IMR-90 (cell line): ENCODE measurements at regions not wholly inside any gene's neighbourhood (a gene's known extent, or its start where the extent isn't known, plus 50 kb on each side); places are given as distances from the start of the nearest gene placed in this dataset.

Experiments used
- ATAC-seq: fragments of 200-7000 bp; cut with Tn5 transposase; 2 replicates; pipeline ENCODE4 v1.9.1; 2020; ENCODE audit warnings: low read depth, mild to moderate bottlenecking, moderate library complexity
- BruUV-seq: library from RNA; stranded (reverse); fragments of 400-500 nt; replicated peaks from 2 replicates; lab custom pipeline; 2021; lab: Mats Ljungman, UMichigan
- CTCF ChIA-PET: fragments of 300-600 bp; formaldehyde crosslinking; extraction: SDS; loops from one replicate; lab custom pipeline; 2021; ENCODE audit warnings: antibody characterized with exemption; lab: Yijun Ruan, JAX
- POLR2A ChIA-PET: fragments of 300-600 bp; sonication (Branson Sonifier 250); formaldehyde crosslinking; loops from one replicate; lab custom pipeline; 2022; ENCODE audit warnings: antibody characterized with exemption; ENCODE audit not compliant: unreplicated experiment; lab: Charles Lee
- DNase-seq: peaks from one replicate; pipeline ENCODE4 v3.0.0; 2013
- H2AFZ ChIP-seq: replicated peaks from 2 replicates; pipeline ENCODE3; 2013; ENCODE audit warnings: low read length, mild to moderate bottlenecking; ENCODE audit not compliant: poor library complexity
- H2AK5ac ChIP-seq: 2 replicates; pipeline ENCODE4 v1.6.1; 2013; ENCODE audit warnings: low read depth, low read length, inconsistent platforms
- H2AK9ac ChIP-seq: replicated peaks from 2 replicates; pipeline ENCODE3; 2013; ENCODE audit warnings: mild to moderate bottlenecking, low read depth, low read length, moderate library complexity; ENCODE audit not compliant: poor library complexity
- H2BK120ac ChIP-seq: 2 replicates; pipeline ENCODE4 v1.6.1; 2013; ENCODE audit warnings: low read depth, low read length, inconsistent platforms
- H2BK15ac ChIP-seq: 3 replicates; pipeline ENCODE4 v1.6.1; 2013; ENCODE audit warnings: low read depth, low read length, inconsistent platforms
- H2BK20ac ChIP-seq: 2 replicates; pipeline ENCODE4 v1.6.1; 2013; ENCODE audit warnings: low read depth, mild to moderate bottlenecking, inconsistent platforms, low read length, moderate library complexity
- H2BK5ac ChIP-seq: 2 replicates; pipeline ENCODE4 v1.6.1; 2013; ENCODE audit warnings: mild to moderate bottlenecking, low read depth, low read length, inconsistent platforms; ENCODE audit not compliant: poor library complexity, severe bottlenecking
- H3K14ac ChIP-seq: replicated peaks from 2 replicates; pipeline ENCODE4 v1.6.1; 2013; ENCODE audit warnings: low read depth, low read length, inconsistent platforms
- H3K18ac ChIP-seq: 2 replicates; pipeline ENCODE4 v1.6.1; 2013; ENCODE audit warnings: low read depth, low read length, control low read depth
- H3K23ac ChIP-seq: 2 replicates; pipeline ENCODE4 v1.6.1; 2013; ENCODE audit warnings: low read depth, low read length, inconsistent platforms
- H3K27ac ChIP-seq: 2 replicates; pipeline ENCODE4 v1.5.1; 2013; ENCODE audit warnings: mild to moderate bottlenecking, control low read depth, low read length; ENCODE audit not compliant: insufficient read depth
- H3K27me3 ChIP-seq: 2 replicates; pipeline ENCODE4 v1.6.1; 2013; ENCODE audit warnings: low read length; ENCODE audit not compliant: control insufficient read depth, insufficient read depth
- H3K36me3 ChIP-seq: 2 replicates; pipeline ENCODE4 v1.6.1; 2013; ENCODE audit warnings: low read length, mixed read lengths; ENCODE audit not compliant: control insufficient read depth, insufficient read depth
- H3K4ac ChIP-seq: 2 replicates; pipeline ENCODE4 v1.6.1; 2013; ENCODE audit warnings: low read depth, low read length, inconsistent platforms
- H3K4me1 ChIP-seq: 2 replicates; pipeline ENCODE4 v1.6.1; 2013; ENCODE audit warnings: low read length, mixed read lengths; ENCODE audit not compliant: control insufficient read depth, insufficient read depth
- H3K4me2 ChIP-seq: 2 replicates; pipeline ENCODE4 v1.6.1; 2013; ENCODE audit warnings: low read depth, mild to moderate bottlenecking, control low read depth, low read length, moderate library complexity
- H3K4me3 ChIP-seq: 2 replicates; pipeline ENCODE4 v1.5.1; 2013; ENCODE audit warnings: low read depth, mild to moderate bottlenecking, control low read depth, low read length, moderate library complexity; ENCODE audit not compliant: insufficient read depth
- H3K56ac ChIP-seq: 2 replicates; pipeline ENCODE4 v1.6.1; 2013; ENCODE audit warnings: low read length, inconsistent platforms; ENCODE audit not compliant: insufficient read depth; ENCODE audit errors: extremely low read depth
- H3K79me1 ChIP-seq, 2 experiments: 2 replicates each; pipeline ENCODE4 v1.6.1; 2013; ENCODE audit warnings: low read length in 2 of 2, inconsistent platforms in 1 of 2, low read depth in 1 of 2
- H3K9ac ChIP-seq: 2 replicates; pipeline ENCODE4 v1.6.1; 2013; ENCODE audit warnings: low read depth, low read length, control low read depth
- H3K9me1 ChIP-seq: 2 replicates; pipeline ENCODE4 v1.6.1; 2013; ENCODE audit warnings: low read length, inconsistent platforms; ENCODE audit not compliant: insufficient read depth
- H3K9me3 ChIP-seq: 2 replicates; pipeline ENCODE4 v1.6.1; 2013; ENCODE audit warnings: low read length; ENCODE audit not compliant: control insufficient read depth, insufficient read depth
- H4K20me1 ChIP-seq: 2 replicates; pipeline ENCODE4 v1.6.1; 2013; ENCODE audit warnings: low read length, inconsistent platforms; ENCODE audit not compliant: insufficient read depth
- H4K5ac ChIP-seq: 2 replicates; pipeline ENCODE4 v1.6.1; 2013; ENCODE audit warnings: mild to moderate bottlenecking, low read depth, low read length, control low read depth
- H4K8ac ChIP-seq, 2 experiments: 2 replicates each; pipeline ENCODE4 v1.6.1; 2013; ENCODE audit warnings: low read depth in 2 of 2, low read length in 2 of 2, control low read depth in 1 of 2, inconsistent platforms in 1 of 2
- H4K91ac ChIP-seq: 2 replicates; pipeline ENCODE4 v1.6.1; 2013; ENCODE audit warnings: low read depth, low read length, inconsistent platforms; ENCODE audit not compliant: insufficient read depth
- BHLHE40 ChIP-seq: fragments of 150-350 bp; IDR thresholded peaks from 2 replicates; pipeline ENCODE4 v1.6.1; 2016; ENCODE audit warnings: mild to moderate bottlenecking, low read depth, low read length
- CEBPB ChIP-seq: IDR thresholded peaks from 2 replicates; pipeline ENCODE4 v1.6.1; 2012; ENCODE audit warnings: low read depth, low read length, improper control_type of control experiment
- CHD1 ChIP-seq: IDR thresholded peaks from 2 replicates; pipeline ENCODE4 v1.6.1; 2012; ENCODE audit warnings: low read depth, low read length, improper control_type of control experiment
- CTCF ChIP-seq: conservative IDR thresholded peaks from 2 replicates; pipeline ENCODE4 v1.5.1; 2012; ENCODE audit warnings: mild to moderate bottlenecking, low read depth, low read length, improper control_type of control experiment
- ELK1 ChIP-seq: fragments of 150-350 bp; IDR thresholded peaks from 2 replicates; pipeline ENCODE4 v1.6.1; 2016; ENCODE audit warnings: low read depth, mild to moderate bottlenecking, low read length, moderate library complexity, borderline replicate concordance
- FOS ChIP-seq: fragments of 150-350 bp; IDR thresholded peaks from 2 replicates; pipeline ENCODE4 v1.6.1; 2016; ENCODE audit warnings: low read depth, low read length
- MAFK ChIP-seq: IDR thresholded peaks from 2 replicates; pipeline ENCODE4 v1.6.1; 2012; ENCODE audit warnings: low read depth, low read length, improper control_type of control experiment
- MAZ ChIP-seq: IDR thresholded peaks from 2 replicates; pipeline ENCODE4 v1.6.1; 2012; ENCODE audit warnings: low read depth, mild to moderate bottlenecking, low read length, improper control_type of control experiment, moderate library complexity, borderline replicate concordance
- MXI1 ChIP-seq: IDR thresholded peaks from 2 replicates; pipeline ENCODE4 v1.6.1; 2012; ENCODE audit warnings: low read depth, mild to moderate bottlenecking, low read length, moderate library complexity, borderline replicate concordance
- NFE2L2 ChIP-seq: fragments of 150-350 bp; IDR thresholded peaks from 2 replicates; pipeline ENCODE4 v1.6.1; 2016; ENCODE audit warnings: low read depth, mild to moderate bottlenecking, low read length
- POLR2A ChIP-seq: IDR thresholded peaks from 2 replicates; pipeline ENCODE4 v1.6.1; 2012; ENCODE audit warnings: mild to moderate bottlenecking, low read depth, low read length
- RAD21 ChIP-seq: IDR thresholded peaks from 2 replicates; pipeline ENCODE4 v1.6.1; 2012; ENCODE audit warnings: low read length, improper control_type of control experiment
- RCOR1 ChIP-seq: IDR thresholded peaks from 2 replicates; pipeline ENCODE4 v1.6.1; 2012; ENCODE audit warnings: mild to moderate bottlenecking, low read length, improper control_type of control experiment; ENCODE audit not compliant: insufficient replicate concordance
- RFX5 ChIP-seq: IDR thresholded peaks from 2 replicates; pipeline ENCODE4 v1.8.0; 2012; ENCODE audit warnings: low read depth, mild to moderate bottlenecking, low read length, moderate library complexity
- SMC3 ChIP-seq: fragments of 150-350 bp; IDR thresholded peaks from 2 replicates; pipeline ENCODE4 v1.6.1; 2016; ENCODE audit warnings: low read depth, mild to moderate bottlenecking, antibody characterized with exemption, low read length, moderate library complexity
- USF2 ChIP-seq: fragments of 150-350 bp; IDR thresholded peaks from 2 replicates; pipeline ENCODE4 v1.6.1; 2017; ENCODE audit warnings: mild to moderate bottlenecking, antibody characterized with exemption, low read length, low read depth
- WGBS, 2 experiments: methylation state at CpG; one replicate each; pipeline versions ENCODE4 v1.1.5 to v1.1.7; 2013; ENCODE audit warnings: missing lambda C conversion rate in 2 of 2; ENCODE audit not compliant: insufficient read length in 1 of 2; ENCODE audit errors: extremely low coverage in 2 of 2; 5-methylcytosine and 5-hydroxymethylcytosine counted together
- dilution Hi-C: fragments of 300-500 bp; cut with HindIII; formaldehyde crosslinking; loops from one replicate; pipeline ENCODE4 v1.14.3; 2018; ENCODE audit warnings: low sequenced_read_pairs; ENCODE audit not compliant: unreplicated experiment
- in situ Hi-C: fragments of 300-500 bp; cut with MboI; formaldehyde crosslinking; loops from 3 replicates; pipeline ENCODE4 v1.14.3; 2019; ENCODE audit warnings: low sequenced_read_pairs, inconsistent platforms, mixed read lengths
- intact Hi-C: fragments of 100-400 bp; cut with micrococcal nuclease; formaldehyde crosslinking; loops from 2 replicates; pipeline ENCODE4 v1.10.0; 2022

- no peak overlapping the region for H3K4me2 ChIP-seq
- intact Hi-C loops (no loop called here), dilution Hi-C loops (no loop called here), in situ Hi-C loops (no loop called here)
- no peaks in the 10 kb centered on the region for H3K27me3 ChIP-seq
- no peak overlapping the region for H2BK120ac ChIP-seq
- no peak overlapping the region for H2BK15ac ChIP-seq
- no peak overlapping the region for H4K5ac ChIP-seq
- no peak overlapping the region for H3K56ac ChIP-seq
- H2AFZ ChIP-seq = no peak overlapping the region
- TF ChIP-seq USF2 = no peak
- no peak for TF ChIP-seq NFE2L2
- no peak for TF ChIP-seq FOS
- TF ChIP-seq MAFK = no peak
- TF ChIP-seq RCOR1 = no peak
- no peak for TF ChIP-seq CTCF
- TF ChIP-seq POLR2A = no peak
- TF ChIP-seq CEBPB = no peak
- TF ChIP-seq SMC3 = no peak
- TF ChIP-seq MAZ = no peak
- TF ChIP-seq RFX5 = no peak
- no peak for TF ChIP-seq CHD1
- no peak for TF ChIP-seq MXI1
- no peak for TF ChIP-seq RAD21
- no peak for TF ChIP-seq BHLHE40
- TF ChIP-seq ELK1 = no peak
- H4K8ac ChIP-seq = no peak overlapping the region
- no peak overlapping the region for H3K4me3 ChIP-seq
- H3K79me1 ChIP-seq = no peaks in the 10 kb centered on the region
- no peaks in the 10 kb centered on the region for H3K4me1 ChIP-seq
- H3K4ac ChIP-seq = no peak overlapping the region
- no peaks in the 10 kb centered on the region for H4K20me1 ChIP-seq
- WGBS, 2 experiments = no CpG with 5 or more reads among the region's 3 CpGs
- POLR2A ChIA-PET = no interaction called here
- CTCF ChIA-PET = interaction anchor here (0.7 to 0.9 kb wide), 2 partner anchors 8 to 10 kb away, joined by 3 read pairs; no protein-coding TSS in a partner anchor
- ATAC-seq = no peak
- H2AK9ac ChIP-seq = no peak overlapping the region
- no TSS peak for BruUV-seq
- no peak overlapping the region for H3K18ac ChIP-seq
- no peak overlapping the region for H2AK5ac ChIP-seq
- H2BK20ac ChIP-seq = no peak overlapping the region
- no peak overlapping the region for H4K91ac ChIP-seq
- H2BK5ac ChIP-seq = no peak overlapping the region
- no peak overlapping the region for H3K9ac ChIP-seq
- H3K27ac ChIP-seq = no peak overlapping the region
- DNase-seq = peak; percentile 5
- H3K9me3 ChIP-seq = no peaks in the 10 kb centered on the region
- no peak overlapping the region for H3K23ac ChIP-seq
- no peaks in the 10 kb centered on the region for H3K36me3 ChIP-seq
- H3K9me1 ChIP-seq = no peaks in the 10 kb centered on the region
- no peak overlapping the region for H3K14ac ChIP-seq
These were observed 657.5 kb downstream of the RFPL4B start for GRCh38 chr6:113004470-113005270.
